H1 (cell line): ENCODE measurements at regions not wholly inside any gene's neighbourhood (a gene's known extent, or its start where the extent isn't known, plus 50 kb on each side); places are given as distances from the start of the nearest gene placed in this dataset.

Source experiments
- CTCF ChIA-PET: fragments of 300-600 bp; sonication (Branson Sonifier 250); formaldehyde crosslinking; loops from one replicate; lab custom pipeline; 2021; ENCODE audit not compliant: partially characterized antibody; lab: Charles Lee
- POLR2A ChIA-PET: fragments of 300-600 bp; sonication (Branson Sonifier 250); formaldehyde crosslinking; loops from one replicate; lab custom pipeline; 2021; ENCODE audit warnings: inconsistent platforms; ENCODE audit not compliant: partially characterized antibody; lab: Charles Lee
- DNase-seq, 2 experiments: peaks; one replicate each; pipeline versions ENCODE4 v3.0.0 to v3.0.0-alpha.2; 2010 to 2022; ENCODE audit warnings: low spot score in 2 of 2, low read depth in 1 of 2, mixed read lengths in 1 of 2
- FAIRE-seq: peaks from 2 replicates; lab custom pipeline; 2011; peaks lifted over from hg19 to GRCh38; lab: Jason Lieb, UNC
- H2AFZ ChIP-seq: 2 replicates; pipeline ENCODE4 v1.8.1; 2012; ENCODE audit warnings: low read length, inconsistent platforms
- H2AK5ac ChIP-seq: 2 replicates; pipeline ENCODE4 v1.6.1; 2013; ENCODE audit warnings: low read depth, low read length
- H2BK120ac ChIP-seq: replicated peaks from 2 replicates; pipeline ENCODE3; 2013; ENCODE audit warnings: low read depth, low read length, inconsistent platforms
- H2BK12ac ChIP-seq: 2 replicates; pipeline ENCODE4 v1.6.1; 2013; ENCODE audit warnings: low read depth, low read length
- H2BK15ac ChIP-seq: 2 replicates; pipeline ENCODE4 v1.6.1; 2013; ENCODE audit warnings: low read length
- H2BK20ac ChIP-seq: 2 replicates; pipeline ENCODE4 v1.6.1; 2013; ENCODE audit warnings: low read length
- H2BK5ac ChIP-seq: 2 replicates; pipeline ENCODE4 v1.6.1; 2013; ENCODE audit warnings: low read depth, low read length
- H3K14ac ChIP-seq: 2 replicates; pipeline ENCODE4 v1.6.1; 2013; ENCODE audit warnings: inconsistent platforms; ENCODE audit not compliant: insufficient read length
- H3K18ac ChIP-seq: 2 replicates; pipeline ENCODE4 v1.6.1; 2013; ENCODE audit warnings: low read length; ENCODE audit errors: extremely low read depth
- H3K23ac ChIP-seq: 2 replicates; pipeline ENCODE4 v1.6.1; 2013; ENCODE audit warnings: inconsistent platforms; ENCODE audit not compliant: insufficient read length
- H3K23me2 ChIP-seq: 2 replicates; pipeline ENCODE4 v1.6.1; 2013; ENCODE audit warnings: low read depth, low read length
- H3K27ac ChIP-seq: 2 replicates; pipeline ENCODE4 v1.6.1; 2011; ENCODE audit warnings: low read depth, low read length, inconsistent platforms
- H3K27me3 ChIP-seq, 4 experiments: replicated peaks in 1 of 4; 1 replicate in 1 of 4; 2 replicates in 3 of 4; pipeline versions ENCODE4 v1.6.1 to v1.8.1; 2011 to 2013; ENCODE audit warnings: low read length in 3 of 4, mild to moderate bottlenecking in 3 of 4, inconsistent platforms in 2 of 4, mixed read lengths in 2 of 4, moderate library complexity in 1 of 4; ENCODE audit not compliant: control insufficient read depth in 3 of 4, insufficient read depth in 3 of 4; ENCODE audit errors: extremely low read depth in 1 of 4
- H3K36me3 ChIP-seq, 4 experiments: 2 replicates each; pipeline versions ENCODE4 v1.6.1 to v1.8.1; 2011 to 2013; ENCODE audit warnings: mild to moderate bottlenecking in 4 of 4, low read length in 3 of 4, moderate library complexity in 2 of 4, control low read depth in 1 of 4, inconsistent platforms in 1 of 4; ENCODE audit not compliant: insufficient read depth in 4 of 4, control insufficient read depth in 2 of 4
- H3K4ac ChIP-seq: replicated peaks from 2 replicates; pipeline ENCODE3; 2013; ENCODE audit warnings: low read length, low read depth, mixed read lengths, inconsistent platforms; ENCODE audit not compliant: insufficient read length
- H3K4me1 ChIP-seq, 4 experiments: replicated peaks in 1 of 4; 1 replicate in 1 of 4; 2 replicates in 3 of 4; pipeline versions ENCODE4 v1.6.1 to v1.8.1; 2011 to 2013; ENCODE audit warnings: low read length in 3 of 4, inconsistent platforms in 2 of 4, mixed read lengths in 1 of 4; ENCODE audit not compliant: insufficient read depth in 4 of 4, control insufficient read depth in 3 of 4
- H3K4me2 ChIP-seq, 2 experiments: 2 replicates each; pipeline versions ENCODE4 v1.6.1 to v1.8.1; 2011 to 2013; ENCODE audit warnings: low read depth in 2 of 2, low read length in 2 of 2, control low read depth in 1 of 2, inconsistent platforms in 1 of 2, mild to moderate bottlenecking in 1 of 2; ENCODE audit not compliant: insufficient read depth in 1 of 2
- H3K4me3 ChIP-seq, 4 experiments: fragments of 200-600, 300-600 bp in 1 of 4; sonication (generic), shearing (Covaris generic), sonication (Bioruptor Twin) in 1 of 4; 2 replicates each; pipeline versions ENCODE4 v1.5.1 to v1.8.1; 2011 to 2016; ENCODE audit warnings: low read length in 4 of 4, low read depth in 3 of 4, control low read depth in 2 of 4, inconsistent platforms in 2 of 4, mild to moderate bottlenecking in 2 of 4, mixed read lengths in 1 of 4, moderate library complexity in 1 of 4; ENCODE audit not compliant: insufficient read depth in 2 of 4; ENCODE audit errors: extremely low read depth in 1 of 4
- H3K56ac ChIP-seq: replicated peaks from 2 replicates; pipeline ENCODE3; 2013; ENCODE audit warnings: low read depth, mild to moderate bottlenecking, mixed read lengths, low read length, inconsistent platforms; ENCODE audit not compliant: insufficient read length
- H3K79me1 ChIP-seq: 2 replicates; pipeline ENCODE4 v1.6.1; 2013; ENCODE audit warnings: low read depth, low read length, control low read depth
- H3K79me2 ChIP-seq, 2 experiments: 2 replicates each; pipeline versions ENCODE4 v1.6.1 to v1.8.1; 2012 to 2013; ENCODE audit warnings: low read length in 2 of 2, mild to moderate bottlenecking in 2 of 2, inconsistent platforms in 1 of 2; ENCODE audit not compliant: insufficient read depth in 2 of 2, control insufficient read depth in 1 of 2
- H3K9ac ChIP-seq, 4 experiments: replicated peaks in 1 of 4; 1 replicate in 1 of 4; 2 replicates in 3 of 4; pipeline versions ENCODE4 v1.6.1 to v1.8.1; 2011 to 2013; ENCODE audit warnings: low read depth in 3 of 4, low read length in 3 of 4, control low read depth in 2 of 4, mild to moderate bottlenecking in 2 of 4, moderate library complexity in 2 of 4, inconsistent platforms in 1 of 4; ENCODE audit errors: extremely low read depth in 1 of 4
- H3K9me3 ChIP-seq, 2 experiments: 2 replicates each; pipeline versions ENCODE4 v1.6.1 to v1.8.1; 2012 to 2013; ENCODE audit warnings: mild to moderate bottlenecking in 2 of 2, moderate library complexity in 2 of 2, control low read depth in 1 of 2, inconsistent platforms in 1 of 2, low read depth in 1 of 2, low read length in 1 of 2, mixed read lengths in 1 of 2; ENCODE audit not compliant: insufficient read depth in 2 of 2
- H4K20me1 ChIP-seq, 2 experiments: replicated peaks in 1 of 2; 2 replicates each; pipeline versions ENCODE3 to v1.8.1; 2011 to 2013; ENCODE audit warnings: inconsistent platforms in 2 of 2, low read length in 2 of 2, mild to moderate bottlenecking in 1 of 2; ENCODE audit not compliant: insufficient read depth in 2 of 2, control insufficient read depth in 1 of 2
- H4K5ac ChIP-seq: 2 replicates; pipeline ENCODE4 v1.6.1; 2013; ENCODE audit warnings: low read length, low read depth, mixed read lengths, inconsistent platforms; ENCODE audit not compliant: insufficient read length
- H4K8ac ChIP-seq: 2 replicates; pipeline ENCODE4 v1.8.0; 2013; ENCODE audit warnings: mild to moderate bottlenecking, moderate library complexity, low read length, inconsistent platforms; ENCODE audit not compliant: insufficient read depth; ENCODE audit errors: extremely low read depth
- H4K91ac ChIP-seq: replicated peaks from 2 replicates; pipeline ENCODE3; 2013; ENCODE audit warnings: low read length, mixed read lengths, inconsistent platforms; ENCODE audit not compliant: insufficient read length
- GTF2F1 ChIP-seq: IDR thresholded peaks from 2 replicates; pipeline ENCODE4 v1.6.1; 2012; ENCODE audit warnings: low read depth, low read length, improper control_type of control experiment, borderline replicate concordance
- JUN ChIP-seq: IDR thresholded peaks from 2 replicates; pipeline ENCODE4 v1.6.1; 2011; ENCODE audit warnings: low read depth, mild to moderate bottlenecking, improper control_type of control experiment, low read length
- RFX5 ChIP-seq: IDR thresholded peaks from 2 replicates; pipeline ENCODE4 v1.6.1; 2011; ENCODE audit warnings: low read depth, low read length, improper control_type of control experiment, borderline replicate concordance
- SP1 ChIP-seq: IDR thresholded peaks from 2 replicates; pipeline ENCODE4 v1.6.1; 2011; ENCODE audit warnings: low read depth, low read length
- WGBS, 2 experiments: shearing (Covaris generic) in 1 of 2; methylation state at CpG; one replicate each; pipeline versions ENCODE4 v1.1.6 to v1.1.7; 2013 to 2015; ENCODE audit warnings: low lambda C conversion rate in 2 of 2, mixed read lengths in 2 of 2, inconsistent platforms in 1 of 2, low coverage in 1 of 2, missing lambda C conversion rate in 1 of 2; ENCODE audit not compliant: insufficient replicate concordance in 2 of 2, insufficient coverage in 1 of 2, insufficient read length in 1 of 2; ENCODE audit errors: extremely low coverage in 1 of 2, missing lambda C conversion rate in 1 of 2; 5-methylcytosine and 5-hydroxymethylcytosine counted together

DNA sequence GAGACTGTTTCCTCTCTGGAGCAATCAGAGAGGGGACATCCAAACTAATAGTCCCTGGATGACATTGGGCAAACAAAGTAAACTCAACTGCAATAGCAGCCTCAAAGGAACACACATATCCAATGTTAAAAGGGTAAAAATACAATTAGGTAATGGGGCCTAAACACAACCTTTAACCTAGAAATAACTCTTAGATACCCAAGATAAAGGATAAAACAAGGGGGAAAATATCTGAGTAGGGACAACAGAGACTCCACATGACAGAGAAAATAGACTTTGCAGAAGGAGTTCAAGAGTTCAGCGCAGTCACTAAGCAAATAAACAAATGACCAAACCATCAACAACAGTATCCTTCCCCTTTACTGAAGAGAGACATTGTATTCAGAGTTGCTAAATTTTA lies 149.3 kb downstream of the FBXO4 start:
- H2BK120ac ChIP-seq: no peak overlapping the region
- H3K23me2 ChIP-seq: no peaks in the 10 kb centered on the region
- POLR2A ChIA-PET: no interaction called here
- no peaks in the 10 kb centered on the region for H3K79me1 ChIP-seq
- peaks cover 3 to 13% of the 10 kb centered on the region in 2 experiments; a peak in 3 of 4 replicates for H3K9me3 ChIP-seq
- H3K79me2 ChIP-seq: no peaks in the 10 kb centered on the region
- H3K27ac ChIP-seq: no peak overlapping the region
- no peak overlapping the region for H2AK5ac ChIP-seq
- H3K36me3 ChIP-seq: no peaks in the 10 kb centered on the region
- WGBS, 2 experiments: 94% methylated on average over 1 of the region's 1 CpG; no CpG with 5 or more reads in 1 of the 2 experiments
- no peak overlapping the region for H3K4me3 ChIP-seq
- TF ChIP-seq RFX5 (no peak), SP1 (no peak), JUN (no peak), GTF2F1 (no peak)
- TF ChIP-seq, all 59 proteins: peak for 0
- DNase-seq: no peak
- FAIRE-seq: no peak
- no peak overlapping the region for H2BK5ac ChIP-seq
- no peak overlapping the region for H4K91ac ChIP-seq
- no peak overlapping the region for H3K18ac ChIP-seq
- CTCF ChIA-PET: no interaction called here
- H3K4me2 ChIP-seq: no peak overlapping the region
- no peak overlapping the region for H2AFZ ChIP-seq
- H2BK15ac ChIP-seq: no peak overlapping the region
- no peak overlapping the region for H3K56ac ChIP-seq
- H3K9ac ChIP-seq: no peak overlapping the region
- no peaks in the 10 kb centered on the region for H4K20me1 ChIP-seq
- H2BK12ac ChIP-seq: no peak overlapping the region
- H3K27me3 ChIP-seq: no peaks in the 10 kb centered on the region
- no peak overlapping the region for H3K4ac ChIP-seq
- H3K23ac ChIP-seq: no peak overlapping the region
- H2BK20ac ChIP-seq: no peak overlapping the region
- no peaks in the 10 kb centered on the region for H3K4me1 ChIP-seq
- H3K14ac ChIP-seq: no peak overlapping the region
- H4K8ac ChIP-seq: no peak overlapping the region
- no peak overlapping the region for H4K5ac ChIP-seq
